RWPE2 (cell line): ENCODE measurements at regions not wholly inside any gene's neighbourhood (a gene's known extent, or its start where the extent isn't known, plus 50 kb on each side); places are given as distances from the start of the nearest gene placed in this dataset.

Source experiments
- ATAC-seq: fragments of 200-7000 bp; cut with Tn5 transposase; 3 replicates; pipeline ENCODE4 v1.9.1; 2021; ENCODE audit warnings: low read depth
- DNase-seq: peaks from one replicate; pipeline ENCODE4 v3.0.0-alpha.2; 2020; ENCODE audit warnings: low spot score
- H3K27ac ChIP-seq: fragments of 450-650 bp; 2 replicates; pipeline ENCODE4 v1.5.1; 2017; ENCODE audit warnings: mild to moderate bottlenecking; ENCODE audit not compliant: poor library complexity, severe bottlenecking
- H3K27me3 ChIP-seq: fragments of 250-450 bp; sonication (Bioruptor Pico); 2 replicates; pipeline ENCODE4 v1.5.1; 2021; ENCODE audit warnings: mild to moderate bottlenecking, moderate library complexity; ENCODE audit not compliant: insufficient read depth, poor library complexity, severe bottlenecking
- H3K36me3 ChIP-seq: fragments of 250-450 bp; sonication (Bioruptor Pico); 2 replicates; pipeline ENCODE4 v1.5.1; 2020; ENCODE audit warnings: low read depth, mild to moderate bottlenecking, moderate library complexity
- H3K4me1 ChIP-seq: fragments of 250-450 bp; sonication (Bioruptor Pico); 2 replicates; pipeline ENCODE4 v1.5.1; 2021; ENCODE audit warnings: mild to moderate bottlenecking, moderate library complexity; ENCODE audit not compliant: insufficient read depth, poor library complexity, severe bottlenecking
- H3K4me3 ChIP-seq: fragments of 250-450 bp; sonication (Bioruptor Pico); 2 replicates; pipeline ENCODE4 v1.5.1; 2021; ENCODE audit warnings: mild to moderate bottlenecking, moderate library complexity; ENCODE audit not compliant: severe bottlenecking
- H3K9me3 ChIP-seq: fragments of 250-450 bp; sonication (Bioruptor Pico); 2 replicates; pipeline ENCODE4 v1.5.1; 2021; ENCODE audit warnings: mild to moderate bottlenecking, moderate library complexity; ENCODE audit not compliant: severe bottlenecking
- TF ChIP-seq, protein P1 (sequence below): fragments of 450-650 bp; IDR thresholded peaks from one replicate; pipeline ENCODE4 v1.5.1; 2017; ENCODE audit warnings: mild to moderate bottlenecking, moderate library complexity; ENCODE audit not compliant: poor library complexity, severe bottlenecking

DNA sequence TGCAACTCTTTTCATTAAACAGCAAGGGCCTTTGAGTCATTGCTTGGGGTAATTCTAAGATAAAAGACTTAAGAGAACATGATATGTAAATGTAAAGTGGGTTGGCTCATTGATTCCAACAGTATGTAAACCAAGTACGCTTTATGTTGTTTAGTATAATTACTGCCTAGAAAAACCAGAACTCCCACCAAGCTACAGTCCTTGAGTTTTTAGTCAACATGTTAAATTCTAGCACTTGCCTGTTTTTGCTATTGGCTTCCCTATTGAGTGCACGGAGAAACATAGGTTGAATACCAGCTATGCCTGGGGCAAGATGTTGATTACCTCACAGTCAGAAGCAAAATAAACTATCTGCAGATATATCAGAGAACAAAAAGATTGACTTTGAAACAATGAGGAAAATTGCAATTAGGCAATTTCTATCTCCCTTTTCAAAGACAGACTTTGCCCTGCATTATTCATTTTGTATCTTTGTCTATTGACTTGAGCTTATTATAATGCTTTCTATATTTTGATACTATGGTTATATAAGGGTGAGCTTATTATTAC is 179.3 kb downstream of the ZPLD1 start:
- no peak overlapping the region for H3K4me3 ChIP-seq
- no peak for ATAC-seq
- H3K27ac ChIP-seq = no peak overlapping the region
- no peak for DNase-seq
- no peaks in the 10 kb centered on the region for H3K27me3 ChIP-seq
- H3K9me3 ChIP-seq = no peaks in the 10 kb centered on the region
- no peaks in the 10 kb centered on the region for H3K4me1 ChIP-seq
- TF ChIP-seq, protein P1, sequence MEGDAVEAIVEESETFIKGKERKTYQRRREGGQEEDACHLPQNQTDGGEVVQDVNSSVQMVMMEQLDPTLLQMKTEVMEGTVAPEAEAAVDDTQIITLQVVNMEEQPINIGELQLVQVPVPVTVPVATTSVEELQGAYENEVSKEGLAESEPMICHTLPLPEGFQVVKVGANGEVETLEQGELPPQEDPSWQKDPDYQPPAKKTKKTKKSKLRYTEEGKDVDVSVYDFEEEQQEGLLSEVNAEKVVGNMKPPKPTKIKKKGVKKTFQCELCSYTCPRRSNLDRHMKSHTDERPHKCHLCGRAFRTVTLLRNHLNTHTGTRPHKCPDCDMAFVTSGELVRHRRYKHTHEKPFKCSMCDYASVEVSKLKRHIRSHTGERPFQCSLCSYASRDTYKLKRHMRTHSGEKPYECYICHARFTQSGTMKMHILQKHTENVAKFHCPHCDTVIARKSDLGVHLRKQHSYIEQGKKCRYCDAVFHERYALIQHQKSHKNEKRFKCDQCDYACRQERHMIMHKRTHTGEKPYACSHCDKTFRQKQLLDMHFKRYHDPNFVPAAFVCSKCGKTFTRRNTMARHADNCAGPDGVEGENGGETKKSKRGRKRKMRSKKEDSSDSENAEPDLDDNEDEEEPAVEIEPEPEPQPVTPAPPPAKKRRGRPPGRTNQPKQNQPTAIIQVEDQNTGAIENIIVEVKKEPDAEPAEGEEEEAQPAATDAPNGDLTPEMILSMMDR = no peak
- H3K36me3 ChIP-seq = no peaks in the 10 kb centered on the region

DNA sequence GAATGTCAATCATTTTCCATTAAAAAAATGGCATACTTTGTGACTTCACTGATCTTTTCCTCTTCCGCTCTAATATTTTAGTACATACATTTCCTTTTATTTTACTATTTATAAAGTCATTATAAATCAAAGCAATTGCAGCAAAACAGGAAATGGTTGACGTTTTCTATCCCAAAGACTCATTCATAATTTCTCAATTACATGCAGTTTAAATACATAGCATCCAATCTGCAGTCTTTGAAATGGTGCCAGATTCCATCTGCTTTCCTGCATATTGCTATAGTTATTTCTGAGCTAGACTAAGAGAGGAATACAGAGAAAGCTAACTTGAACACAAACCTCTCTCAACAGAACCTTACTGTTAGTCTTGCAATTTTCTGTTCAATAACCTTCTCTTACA is 179.8 kb downstream of the ZPLD1 start:
- no peaks in the 10 kb centered on the region for H3K27me3 ChIP-seq
- H3K4me1 ChIP-seq = no peaks in the 10 kb centered on the region
- H3K36me3 ChIP-seq = no peaks in the 10 kb centered on the region
- TF ChIP-seq, protein P1 = no peak
- H3K4me3 ChIP-seq = no peak overlapping the region
- DNase-seq = no peak
- no peaks in the 10 kb centered on the region for H3K9me3 ChIP-seq
- no peak for ATAC-seq
- no peak overlapping the region for H3K27ac ChIP-seq

DNA sequence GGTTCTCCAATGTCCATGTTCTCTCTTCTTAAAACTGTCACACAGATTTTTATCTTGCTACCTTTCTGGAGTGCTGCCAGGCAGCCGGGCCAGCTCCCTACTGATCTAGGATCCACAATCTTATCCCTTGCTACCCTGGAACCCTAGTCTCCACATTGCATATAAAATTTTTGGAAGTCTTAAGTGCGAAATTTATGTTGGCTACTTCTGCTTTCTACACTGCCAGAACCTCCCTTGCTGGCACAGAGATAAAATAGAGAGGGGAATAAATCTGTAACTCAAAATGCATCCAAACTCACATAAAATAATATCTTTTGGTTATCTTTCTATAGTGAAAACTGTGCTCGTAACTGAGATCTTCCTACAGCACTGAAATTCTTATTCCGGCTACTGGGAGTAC is 182.6 kb downstream of the ZPLD1 start:
- Histone ChIP-seq H3K36me3 (no peaks in the 10 kb centered on the region), H3K4me3 (no peak overlapping the region), H3K4me1 (no peaks in the 10 kb centered on the region), H3K27me3 (no peaks in the 10 kb centered on the region), H3K9me3 (no peaks in the 10 kb centered on the region), H3K27ac (no peak overlapping the region)
- DNase-seq (no peak), ATAC-seq (no peak)
- TF ChIP-seq, protein P1 = no peak

DNA sequence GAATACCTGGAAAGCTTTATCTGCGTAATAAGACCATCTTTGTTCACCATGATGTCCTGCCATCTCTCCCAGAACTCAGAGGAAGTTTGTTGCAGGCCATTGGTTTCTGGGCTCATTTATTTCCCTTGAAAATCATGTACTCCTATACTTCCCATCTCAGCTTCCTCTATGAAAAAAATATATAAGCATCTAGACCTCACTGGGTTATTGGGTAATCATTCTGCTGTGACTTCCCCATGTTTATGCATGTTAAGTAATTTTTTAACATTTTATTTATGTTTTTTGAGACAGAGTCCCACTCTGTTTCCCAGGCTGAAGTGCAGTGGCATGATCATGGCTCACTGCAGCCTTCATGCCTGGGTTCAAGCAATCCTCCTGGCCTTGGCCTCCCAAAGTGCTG is 184.5 kb downstream of the ZPLD1 start:
- Histone ChIP-seq H3K9me3 (no peaks in the 10 kb centered on the region), H3K27me3 (no peaks in the 10 kb centered on the region), H3K4me3 (no peak overlapping the region), H3K4me1 (no peaks in the 10 kb centered on the region), H3K36me3 (no peaks in the 10 kb centered on the region), H3K27ac (no peak overlapping the region)
- TF ChIP-seq, protein P1 = no peak
- DNase-seq = no peak
- ATAC-seq = no peak

- Histone ChIP-seq H3K27me3 (peaks cover 3% of the 10 kb centered on the region), H3K36me3 (no peaks in the 10 kb centered on the region), H3K4me3 (no peak overlapping the region), H3K9me3 (no peaks in the 10 kb centered on the region), H3K4me1 (no peaks in the 10 kb centered on the region), H3K27ac (no peak overlapping the region)
- ATAC-seq (no peak), DNase-seq (no peak)
- TF ChIP-seq, protein P1 = no peak
These were observed 195.1 kb downstream of the ZPLD1 start for GRCh38 chr3:102629943-102630342.
